Stimulated activated CD4-positive, alpha-beta T cell treated with anti-CD3 and anti-CD28 coated beads, Interleukin-12 subunit alpha, Interleukin-12 subunit beta, amount 100 ng/mL, for 48 hours (primary cell): ENCODE measurements at regions not wholly inside any gene's neighbourhood (a gene's known extent, or its start where the extent isn't known, plus 50 kb on each side); places are given as distances from the start of the nearest gene placed in this dataset.

ENCODE experiments used
- DNase-seq, 3 donors: peaks; one replicate each; pipeline ENCODE4 v3.0.0-alpha.2; 2020; ENCODE audit warnings: low read depth in 2 of 3, low spot score in 1 of 3

DNA sequence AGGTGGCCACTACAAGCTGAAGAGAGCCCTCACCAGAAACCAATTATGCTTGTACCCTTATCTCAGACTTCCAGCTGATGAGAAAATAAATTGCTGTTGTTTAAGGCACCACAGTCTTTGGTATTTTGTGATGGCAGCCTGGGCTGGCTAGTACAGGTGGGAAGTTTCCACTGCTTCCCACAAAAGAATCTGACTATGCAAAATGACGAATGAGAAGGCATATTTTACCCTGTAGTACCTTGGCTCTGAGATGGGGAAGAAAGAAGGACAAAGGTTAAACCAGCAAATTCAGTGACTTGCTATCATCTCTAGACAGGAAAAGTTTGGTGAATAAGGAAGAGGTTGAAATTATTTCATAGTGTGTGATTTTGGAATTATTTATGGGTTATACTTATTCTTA, 112.8 kb upstream of the ELL2 start:
- no peak for DNase-seq

DNA sequence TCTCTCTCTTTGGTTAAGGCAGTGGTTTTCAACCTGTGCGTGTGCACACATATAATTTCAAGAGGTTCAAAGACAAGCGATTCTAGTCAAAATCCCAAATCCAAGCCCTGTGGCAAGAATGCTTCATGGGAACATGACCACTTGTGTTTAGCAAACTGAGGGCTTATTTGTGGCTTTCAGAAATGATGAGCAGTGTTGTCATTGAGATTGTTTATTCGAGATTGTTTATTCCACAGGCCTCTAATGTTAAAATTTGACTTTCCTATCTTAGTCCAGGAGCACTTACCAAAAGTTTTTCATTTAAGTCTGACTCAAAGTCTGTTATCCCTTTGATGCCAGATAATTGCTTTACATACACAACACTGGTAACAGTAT, 111.1 kb upstream of the ELL2 start:
- no peak for DNase-seq

DNA sequence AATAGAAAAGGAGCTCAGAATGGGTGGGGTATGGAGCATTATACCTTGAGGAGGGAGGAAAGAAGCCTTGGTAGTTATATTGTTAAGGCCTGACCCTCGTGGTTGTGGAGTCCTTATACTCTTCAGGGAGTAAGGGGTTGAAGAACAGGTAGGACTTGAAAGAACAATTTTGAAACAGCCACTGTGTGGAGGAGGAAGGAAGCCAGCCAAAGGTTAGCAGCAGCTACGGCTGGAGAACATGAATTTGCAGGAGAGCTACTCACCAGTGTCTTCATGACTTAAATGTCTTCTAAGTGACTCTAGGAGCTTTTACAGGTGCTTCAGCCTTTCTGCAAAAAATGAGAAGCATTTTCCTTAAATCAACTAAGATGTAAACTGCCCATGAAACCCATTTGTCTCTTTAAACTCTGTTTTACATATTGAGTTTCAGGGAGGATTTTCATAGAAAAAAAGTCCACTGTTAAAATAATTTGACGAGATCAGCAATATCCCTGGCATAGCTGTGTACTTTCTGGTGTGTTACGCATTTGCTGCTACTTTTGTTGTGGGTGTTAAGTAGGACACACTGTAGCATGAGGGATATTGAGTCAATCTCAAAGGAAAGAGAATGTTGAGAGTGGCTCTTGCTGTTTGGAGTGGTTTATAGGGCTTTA, 110.6 kb upstream of the ELL2 start:
- DNase-seq: no peak

DNA sequence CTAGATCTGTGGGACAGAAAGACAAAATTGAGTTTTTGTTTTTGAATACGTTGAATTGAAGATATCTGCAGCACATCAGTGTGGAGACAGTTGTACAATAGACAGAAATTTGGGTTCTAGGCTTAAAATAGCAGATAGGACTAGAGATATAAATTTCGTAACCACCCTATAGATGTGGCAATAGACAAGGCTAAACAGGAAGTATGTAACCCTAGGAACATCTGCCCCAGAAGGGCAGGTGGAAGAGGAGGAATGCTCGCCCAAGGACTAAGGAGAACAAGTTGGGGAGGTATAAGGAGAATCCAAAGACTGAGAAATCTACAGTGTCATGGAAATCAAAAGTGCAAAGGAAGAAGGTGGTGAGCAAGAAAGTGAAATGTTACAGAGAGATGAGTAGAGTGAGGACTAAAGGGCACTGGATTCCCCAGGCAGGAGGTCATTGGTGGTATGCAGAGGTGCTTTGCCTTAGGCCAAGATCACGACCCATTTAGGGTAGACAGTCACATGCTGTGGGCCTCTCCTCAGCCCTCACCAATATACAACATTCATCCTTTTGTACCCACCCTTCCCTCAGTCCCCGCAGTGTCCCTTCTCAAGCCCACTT, 109.1 kb upstream of the ELL2 start:
- no peak for DNase-seq

DNA sequence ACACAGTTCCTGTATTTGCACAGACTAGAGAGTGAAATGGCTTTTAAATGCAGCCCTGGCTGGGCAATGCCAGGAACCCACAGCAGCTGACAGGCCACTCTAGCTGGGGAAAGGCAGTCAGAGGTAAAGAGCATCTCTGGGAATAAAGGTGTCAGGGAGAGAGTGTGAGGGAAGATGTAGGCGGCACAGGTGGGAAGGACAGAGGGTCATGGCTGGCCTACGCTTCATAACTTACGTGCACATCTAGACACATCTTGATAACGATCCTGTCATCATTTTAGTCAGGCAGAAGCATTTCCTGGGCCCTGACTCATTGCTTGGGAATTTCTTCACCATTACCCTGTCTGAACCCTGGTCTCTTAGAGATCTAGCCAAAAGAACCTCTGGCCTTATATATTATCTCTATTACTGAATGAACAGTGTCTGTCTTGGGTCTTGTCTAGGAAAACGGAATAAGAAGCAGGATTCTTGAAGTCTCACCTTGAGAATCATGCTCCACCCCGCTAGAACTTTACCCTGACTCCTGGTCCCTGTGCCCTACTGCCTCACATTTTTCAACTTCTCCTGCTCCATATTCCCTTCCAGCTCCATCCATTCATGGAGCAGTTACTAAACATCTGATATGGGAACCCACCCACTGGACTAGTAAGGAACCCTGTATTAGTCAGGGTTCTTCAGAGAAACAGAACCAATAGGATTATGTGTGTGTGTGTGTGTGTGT, 106.4 kb upstream of the ELL2 start:
- DNase-seq: peak in 1 of 3 donors; percentile 12

DNA sequence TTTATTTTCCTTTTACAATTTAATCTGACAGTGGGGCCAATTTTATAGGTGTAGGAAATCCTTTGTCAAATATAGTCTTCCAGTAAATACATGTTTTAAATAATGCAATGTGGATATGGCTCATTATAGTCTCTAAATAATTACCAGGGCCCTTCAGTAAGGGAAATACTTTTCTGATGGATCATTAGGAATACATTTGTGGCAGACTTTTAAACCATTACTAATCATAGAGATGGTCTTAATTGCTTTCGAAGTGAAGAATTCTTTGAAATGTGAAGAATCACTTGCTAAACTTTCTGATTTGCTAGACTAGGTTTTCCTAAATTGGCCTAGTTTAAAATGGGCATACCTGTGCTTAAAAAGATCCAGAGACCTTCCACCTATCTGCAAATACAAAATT, 105.6 kb upstream of the ELL2 start:
- no peak for DNase-seq

DNA sequence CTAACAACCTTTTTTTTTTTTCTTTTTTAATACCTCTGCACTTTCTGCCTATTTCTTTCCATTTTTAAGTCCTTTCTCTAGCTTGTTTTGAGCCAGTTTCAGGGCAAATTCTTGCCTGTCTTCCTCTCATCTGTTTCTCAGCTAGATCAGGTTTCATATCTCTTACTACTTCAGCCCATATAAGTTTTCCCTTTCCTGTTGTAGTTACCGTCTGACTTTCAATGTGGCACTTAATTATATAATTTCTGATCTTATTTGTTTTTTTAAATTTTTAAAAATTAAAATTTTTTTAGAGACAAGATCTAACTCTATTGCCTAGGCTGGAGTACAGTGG, 104.7 kb upstream of the ELL2 start:
- no peak for DNase-seq

DNA sequence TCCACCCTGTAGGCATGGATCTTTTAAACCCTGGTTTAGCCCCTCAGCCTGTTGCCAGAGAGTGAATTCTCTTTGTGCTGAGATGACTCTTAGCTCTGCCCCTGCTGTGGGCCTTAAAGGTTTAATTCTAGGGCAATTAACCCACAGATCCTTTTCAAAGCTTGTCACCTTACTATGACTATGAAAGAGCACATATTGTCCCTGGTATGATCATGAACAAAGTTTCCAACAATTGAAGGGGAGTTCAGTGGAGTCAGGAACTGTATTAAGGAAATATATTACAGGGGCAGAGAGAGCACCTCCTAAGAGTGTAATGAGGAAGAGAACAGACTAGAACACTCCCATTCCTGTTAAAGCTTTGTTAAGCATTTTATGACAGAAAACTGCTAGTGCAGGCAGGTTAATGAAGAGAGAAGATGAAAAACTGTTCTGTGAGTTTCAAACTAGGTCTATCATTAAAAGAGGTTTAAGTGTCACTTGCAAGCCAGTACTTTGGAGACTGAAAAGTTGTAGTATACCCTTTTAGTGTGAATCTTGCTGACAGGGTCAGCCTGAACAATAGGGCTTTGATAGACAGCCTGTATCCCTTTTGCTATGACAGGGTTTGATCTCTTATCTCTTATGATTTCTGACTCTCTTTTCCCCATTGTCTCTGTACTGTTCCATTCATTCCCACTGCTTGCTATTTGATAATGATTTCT, 104.2 kb upstream of the ELL2 start:
- no peak for DNase-seq

DNA sequence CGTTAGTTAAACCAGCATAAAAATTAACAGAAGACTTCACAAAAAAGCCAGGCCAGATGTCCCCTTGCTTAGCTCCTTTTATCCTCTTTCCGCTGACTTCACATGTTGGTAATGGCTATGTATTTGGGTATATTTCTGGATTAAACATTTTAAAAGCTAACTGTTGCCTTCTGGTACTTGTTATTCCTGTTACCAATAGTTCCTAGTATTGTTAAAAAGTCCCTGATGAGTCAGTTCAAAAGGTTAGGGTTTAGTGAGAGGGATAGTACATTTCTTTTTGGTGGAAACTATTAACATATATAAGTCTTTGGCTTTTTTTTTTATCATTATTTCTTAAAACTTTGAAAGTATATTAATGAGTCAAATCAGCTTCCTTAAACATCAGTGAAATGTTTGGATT, 103.2 kb upstream of the ELL2 start:
- DNase-seq: no peak

DNA sequence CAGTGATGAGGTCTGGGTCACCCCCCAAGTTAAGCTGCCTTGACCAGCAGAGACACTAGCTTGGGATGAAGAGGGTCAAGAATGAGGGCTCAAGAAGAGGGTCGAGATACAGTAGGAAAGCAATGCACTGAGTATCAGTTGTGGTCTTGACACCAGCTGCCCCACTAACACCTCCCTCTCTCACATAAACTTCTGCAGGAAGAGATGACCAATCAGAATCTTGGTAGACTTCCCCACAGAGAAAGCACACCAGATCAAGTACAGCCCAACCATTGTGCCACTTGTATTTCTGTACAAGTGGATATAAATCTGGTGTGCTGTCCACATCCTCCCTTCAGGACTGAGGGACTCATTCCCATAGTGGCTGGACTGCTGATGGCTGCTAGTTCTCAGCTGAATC, 101.2 kb upstream of the ELL2 start:
- no peak for DNase-seq

DNA sequence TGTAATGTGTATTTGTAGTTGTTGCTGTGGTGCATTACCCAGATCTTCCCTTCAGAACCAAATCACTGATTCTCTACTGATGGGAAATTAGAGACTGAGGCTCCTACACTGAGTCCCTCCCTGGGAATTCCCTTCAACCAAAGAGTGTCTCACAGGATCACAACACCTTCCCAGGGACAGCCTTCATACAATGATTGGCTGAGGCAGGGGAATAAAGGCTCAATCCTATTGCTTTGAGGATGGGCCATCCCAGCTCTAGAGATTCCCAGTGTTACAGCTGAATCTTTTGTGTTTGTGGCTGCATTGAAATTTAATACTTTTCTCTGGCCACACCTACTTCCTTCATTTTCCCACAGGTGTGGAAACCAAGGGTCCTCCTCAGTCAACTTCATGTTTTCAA, 96.4 kb upstream of the ELL2 start:
- DNase-seq: no peak

DNA sequence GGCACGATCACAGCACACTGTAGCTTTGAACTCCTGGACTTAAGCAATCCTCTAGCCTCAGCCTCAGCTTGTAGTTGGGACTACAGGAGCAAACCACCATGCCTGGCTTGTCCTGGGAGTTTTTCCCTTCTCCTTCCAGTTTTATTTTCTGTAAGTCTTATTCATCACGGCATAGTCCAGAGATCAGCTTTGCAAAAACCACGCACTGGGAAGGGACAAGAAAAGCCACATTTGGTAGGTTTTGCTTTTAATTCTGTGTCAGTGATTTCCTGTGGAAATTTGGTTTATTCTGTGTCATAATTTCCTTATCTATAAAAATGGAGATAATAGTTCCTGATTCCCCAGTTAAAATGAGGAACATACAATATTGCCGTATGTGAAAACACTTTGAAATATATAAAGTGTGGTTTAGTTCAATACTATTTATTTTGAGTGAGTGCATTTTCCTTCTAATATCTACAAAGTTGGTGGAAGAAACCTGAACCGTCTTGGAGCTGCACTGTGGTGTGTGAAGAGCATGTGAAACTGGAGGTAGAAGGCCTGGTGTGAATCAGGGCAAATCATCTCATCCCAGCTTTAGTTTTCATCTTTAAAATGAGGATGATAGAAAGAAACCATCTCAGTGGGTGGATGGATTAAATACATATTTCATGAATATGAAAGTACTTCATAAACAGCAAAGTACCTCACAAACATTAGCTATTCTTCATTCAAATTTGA, 92.8 kb upstream of the ELL2 start:
- no peak for DNase-seq

DNA sequence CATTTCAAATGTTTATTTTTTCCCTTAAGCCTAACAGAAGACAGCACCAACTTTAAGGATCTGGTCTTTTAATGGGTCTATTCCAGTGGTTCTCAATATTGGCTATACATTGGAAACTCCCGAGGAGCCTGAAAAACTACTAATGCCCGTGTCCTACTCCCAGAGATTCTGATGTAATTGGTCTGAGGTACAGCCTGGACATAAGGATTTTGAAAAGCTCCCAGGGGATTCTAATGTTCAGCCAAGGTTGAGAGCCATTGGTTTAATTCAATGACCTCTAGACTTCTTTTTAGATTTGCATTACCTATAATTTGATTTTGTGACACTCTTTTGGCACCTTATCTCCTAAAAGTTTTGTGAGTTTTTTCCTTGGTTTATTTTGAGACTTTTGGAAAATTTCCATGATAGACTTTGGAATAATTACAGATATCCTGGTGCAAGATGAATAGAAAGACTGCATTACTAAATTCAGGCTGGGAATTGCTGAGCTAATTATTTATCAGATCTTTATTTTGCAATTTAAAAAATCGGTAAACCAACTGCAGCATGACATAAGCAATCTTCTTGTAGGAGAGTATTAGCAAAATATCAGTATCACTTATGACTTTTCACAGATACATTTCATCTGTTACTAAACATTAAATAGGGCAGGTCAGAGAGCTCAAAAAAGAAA, 91.5 kb upstream of the ELL2 start:
- no peak for DNase-seq

DNA sequence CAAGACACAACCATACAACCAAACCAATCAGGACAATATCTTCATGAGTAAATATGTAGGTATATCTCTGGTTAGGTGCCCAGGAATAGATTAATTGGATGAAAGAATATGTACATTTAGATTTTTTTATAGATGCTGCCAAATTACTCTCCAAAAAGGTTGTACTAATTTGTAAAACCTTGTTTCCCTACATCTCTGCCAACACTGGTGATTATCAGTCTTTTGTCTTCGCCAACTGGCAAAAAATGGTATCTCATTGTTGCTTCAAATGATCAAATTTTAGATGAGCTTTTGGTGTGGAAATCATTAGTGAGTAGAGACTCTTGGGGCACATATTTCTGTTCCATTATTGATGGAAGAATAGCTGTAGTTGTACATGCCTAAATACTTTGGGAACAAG, 90.7 kb upstream of the ELL2 start:
- DNase-seq: no peak

DNA sequence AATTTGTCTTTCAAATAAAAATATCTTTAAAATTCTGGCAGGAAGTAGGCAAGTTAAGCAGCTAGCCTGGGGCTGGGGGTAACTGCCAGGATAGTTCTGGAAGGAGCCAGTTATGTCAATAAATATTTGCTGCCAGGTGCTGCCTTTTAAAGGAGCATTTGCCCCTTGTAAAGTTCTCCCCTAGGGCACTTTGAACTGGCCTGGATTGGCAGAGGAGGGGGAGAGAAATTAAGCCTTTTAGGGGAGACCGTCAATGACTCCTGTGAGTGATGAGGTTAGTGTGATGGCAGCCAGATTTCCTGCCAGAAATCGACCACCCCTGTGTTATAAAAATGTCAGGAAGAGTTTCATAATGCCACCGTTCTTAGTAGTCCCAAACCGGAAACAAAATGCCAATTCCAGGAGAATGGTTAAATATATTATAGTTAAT, 89.8 kb upstream of the ELL2 start:
- no peak for DNase-seq

DNA sequence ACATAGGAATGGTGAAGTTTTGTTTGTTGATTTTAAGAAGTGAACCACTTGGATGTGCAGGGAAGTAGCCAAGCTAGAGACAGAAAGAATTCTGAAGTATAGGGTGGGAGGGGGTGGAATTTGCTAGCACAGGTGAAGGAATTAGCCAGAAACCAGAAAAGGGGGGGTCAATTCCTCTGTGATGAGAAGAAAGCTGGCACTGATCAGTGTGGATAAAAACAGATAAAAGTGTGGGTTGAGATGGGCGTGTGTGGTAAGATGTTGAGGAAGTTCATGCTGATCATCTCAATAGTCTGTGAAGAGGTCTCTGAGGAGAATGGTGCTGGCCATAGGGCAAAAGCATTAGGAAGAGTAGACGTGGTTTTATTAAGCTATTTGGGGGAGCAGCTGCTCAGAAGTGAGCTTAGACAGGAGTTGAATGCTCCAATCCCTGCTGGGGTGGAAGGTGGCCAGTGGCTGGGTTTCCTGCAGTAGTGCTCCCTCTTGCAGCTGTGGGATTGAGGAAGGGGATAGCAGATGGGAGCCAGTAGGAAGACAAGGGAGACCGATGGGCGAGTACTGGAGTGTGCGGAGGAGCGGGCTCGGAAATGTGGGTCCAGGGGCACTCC, 88.7 kb upstream of the ELL2 start:
- no peak for DNase-seq

DNA sequence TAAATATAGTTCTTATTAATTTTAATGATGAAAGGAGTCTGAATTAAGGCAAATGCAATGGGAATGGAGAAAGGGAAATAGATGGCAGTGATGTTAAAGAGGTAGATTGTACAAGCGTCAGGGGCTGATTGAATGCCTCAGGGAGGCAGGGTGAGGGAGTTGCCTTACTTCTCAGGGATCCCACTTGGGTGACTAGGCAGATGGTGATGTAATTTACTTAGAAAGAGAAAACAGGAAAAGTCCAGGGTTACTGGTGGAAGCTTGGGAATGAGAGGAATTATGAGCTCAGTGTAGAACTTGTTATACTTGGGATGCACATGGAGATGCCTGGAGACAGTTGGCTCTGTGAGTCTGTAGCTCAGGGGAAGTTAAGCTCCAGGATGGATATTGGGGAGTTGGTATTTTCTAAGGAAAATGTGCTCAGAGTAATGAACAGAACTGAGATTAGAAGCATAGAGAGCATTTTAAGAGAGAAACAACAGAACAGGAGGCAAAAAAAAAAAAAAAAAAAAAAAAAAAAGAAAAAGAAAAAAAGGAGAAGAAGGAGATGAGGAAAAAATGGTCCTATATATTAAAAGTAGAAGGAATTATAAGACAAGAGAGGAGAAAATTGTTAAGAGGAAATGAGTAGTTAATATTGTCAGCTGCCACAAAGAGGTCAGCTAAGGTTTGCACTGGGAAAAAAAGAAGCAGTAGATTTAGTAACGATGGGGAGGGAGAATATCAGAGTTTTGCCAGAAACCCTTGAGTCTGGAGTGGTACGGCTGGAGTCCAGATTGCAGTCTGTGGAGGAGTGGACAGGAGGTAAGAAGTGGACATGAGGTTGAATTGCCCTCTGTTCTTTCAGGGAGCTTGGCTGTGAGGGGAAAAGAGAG, 88.0 kb upstream of the ELL2 start:
- DNase-seq: no peak

DNA sequence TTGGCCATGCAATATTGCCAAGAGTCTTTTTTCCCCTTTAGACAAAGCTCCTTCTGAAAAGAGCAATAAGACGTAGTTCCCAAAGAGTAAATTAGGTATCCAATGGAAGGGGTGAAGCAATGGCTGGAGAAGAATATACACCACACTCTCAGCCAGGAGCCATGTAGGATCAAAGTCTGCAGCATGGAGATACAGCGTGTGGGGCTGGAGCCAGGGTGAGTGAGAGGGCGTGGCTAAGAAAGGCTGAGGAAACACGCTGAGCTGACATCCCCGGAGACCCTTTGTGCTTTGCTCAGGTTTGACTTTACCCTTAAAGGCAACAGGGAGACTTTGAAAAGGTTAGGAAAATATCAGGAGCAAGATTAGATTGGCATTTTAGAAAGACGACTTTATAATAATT, 87.1 kb upstream of the ELL2 start:
- DNase-seq: no peak

DNA sequence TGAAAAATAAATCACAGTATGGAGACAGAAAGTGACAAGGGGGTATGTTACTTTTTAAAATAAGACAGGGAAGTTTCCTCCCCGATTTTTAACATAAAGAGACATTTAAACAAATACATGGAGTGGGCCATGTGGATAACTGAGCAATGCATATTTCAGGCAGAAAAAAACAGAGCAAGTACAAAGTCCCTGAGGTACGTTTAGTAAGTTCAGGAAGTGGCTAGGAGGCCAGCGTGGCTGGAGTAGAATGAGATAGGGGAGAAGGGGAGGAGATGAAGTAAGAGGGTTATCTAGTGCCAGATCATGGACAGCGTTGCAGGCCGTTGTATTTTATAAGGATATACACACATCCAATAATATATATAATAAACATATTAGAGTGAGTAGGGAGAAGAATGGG, 84.2 kb upstream of the ELL2 start:
- DNase-seq: no peak

DNA sequence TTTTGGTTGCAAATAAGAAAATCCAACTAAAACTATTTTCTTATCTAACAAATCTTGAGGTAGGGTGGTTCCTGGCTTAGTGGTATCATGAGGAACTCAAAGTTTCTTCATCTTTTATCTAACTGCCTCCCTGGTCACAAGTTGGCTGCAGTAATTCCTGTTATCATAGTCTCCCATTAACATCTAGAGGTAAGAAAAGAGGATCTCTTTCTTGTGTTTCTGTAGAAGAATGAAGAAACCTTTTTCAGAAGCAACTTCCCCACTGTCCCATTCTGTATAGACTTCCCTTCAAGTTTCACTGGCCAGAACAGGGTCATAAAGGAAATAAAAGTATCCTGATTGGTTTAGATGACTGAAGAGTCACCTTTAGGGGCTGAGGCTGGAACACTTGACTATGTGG, 81.8 kb upstream of the ELL2 start:
- no peak for DNase-seq
